IPS-18c (cell line): ENCODE measurements at regions not wholly inside any gene's neighbourhood (a gene's known extent, or its start where the extent isn't known, plus 50 kb on each side); places are given as distances from the start of the nearest gene placed in this dataset.
A peak's percentile ranks its signal among the peaks of the same experiment; 100 is the strongest.
"Not testable (repeated sequence)": the region's sequence is repeated elsewhere in the genome, so short reads cannot be mapped to it uniquely, and the experiment has no call there.

Experiments used
- H3K4me3 ChIP-seq: 2 replicates; pipeline ENCODE4 v1.7.0; 2013; ENCODE audit warnings: low read depth, mild to moderate bottlenecking, low read length, moderate library complexity; ENCODE audit not compliant: insufficient read depth
- H3K9me3 ChIP-seq: one replicate; pipeline ENCODE4 v1.6.1; 2013; ENCODE audit warnings: mild to moderate bottlenecking, low read length, moderate library complexity; ENCODE audit not compliant: control insufficient read depth, insufficient read depth

DNA sequence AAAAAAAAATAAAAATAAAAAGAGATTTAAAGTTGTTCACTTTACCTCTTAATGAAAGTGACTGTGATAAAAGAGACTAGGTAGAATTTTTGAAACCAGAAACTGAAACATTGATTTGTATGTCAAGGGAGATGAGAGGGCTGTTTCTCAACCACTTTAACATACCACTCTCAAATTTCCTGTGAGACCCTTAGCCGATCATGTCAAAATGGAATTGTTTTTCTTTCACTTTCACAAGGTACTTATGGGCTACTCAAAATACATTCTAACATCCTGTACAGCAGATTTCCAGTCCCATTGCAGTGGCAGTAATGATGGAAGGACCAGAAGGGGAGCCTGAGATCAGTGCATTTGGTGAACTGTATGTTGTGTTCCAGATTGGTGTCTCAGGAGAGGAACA, 261.2 kb downstream of the PPP1R3A start:
- peaks cover 2% of the 10 kb centered on the region for H3K9me3 ChIP-seq
- no peak overlapping the region for H3K4me3 ChIP-seq

DNA sequence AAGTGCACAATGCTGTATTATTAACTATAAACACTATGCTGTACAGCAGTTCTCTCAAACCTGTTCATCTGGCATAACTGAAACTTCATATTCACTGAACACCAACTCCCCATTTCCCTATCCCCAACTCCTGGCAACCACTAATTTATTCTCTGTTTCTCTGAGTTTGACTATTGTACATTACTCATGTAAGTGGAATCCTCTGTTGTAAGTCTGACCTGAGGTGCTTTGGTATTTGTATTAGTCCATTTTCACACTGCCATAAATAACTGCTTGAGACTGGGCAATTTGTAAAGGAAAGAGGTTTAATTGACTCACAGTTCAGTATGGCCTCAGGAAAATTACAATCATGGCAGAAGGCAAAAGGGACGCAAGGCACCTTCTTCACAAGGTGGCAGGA, 266.3 kb downstream of the PPP1R3A start:
- peaks cover 2% of the 10 kb centered on the region for H3K9me3 ChIP-seq

DNA sequence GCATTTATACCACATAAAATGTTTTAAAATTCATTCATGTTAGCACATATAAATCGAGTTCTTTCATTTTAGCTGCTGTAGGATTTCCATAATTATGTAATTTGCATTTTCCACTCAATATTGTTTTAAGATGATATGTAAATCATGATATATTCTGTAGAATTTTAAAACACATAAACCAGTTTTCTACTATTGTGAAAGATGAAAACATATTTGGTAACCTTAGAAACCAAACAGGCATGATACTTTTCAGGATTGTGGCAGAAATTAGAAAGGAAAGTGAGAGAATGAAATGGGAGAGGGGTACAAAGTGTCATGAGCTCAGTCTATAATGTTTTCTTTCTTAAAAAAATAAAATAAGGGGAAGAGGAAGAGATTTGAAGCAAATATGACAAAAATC, 269.3 kb downstream of the PPP1R3A start:
- Histone ChIP-seq H3K4me3 (no peak overlapping the region), H3K9me3 (peaks cover 2% of the 10 kb centered on the region)

More for the DNA sequence above, 266.3 kb downstream of the PPP1R3A start:
- no peak overlapping the region for H3K4me3 ChIP-seq

DNA sequence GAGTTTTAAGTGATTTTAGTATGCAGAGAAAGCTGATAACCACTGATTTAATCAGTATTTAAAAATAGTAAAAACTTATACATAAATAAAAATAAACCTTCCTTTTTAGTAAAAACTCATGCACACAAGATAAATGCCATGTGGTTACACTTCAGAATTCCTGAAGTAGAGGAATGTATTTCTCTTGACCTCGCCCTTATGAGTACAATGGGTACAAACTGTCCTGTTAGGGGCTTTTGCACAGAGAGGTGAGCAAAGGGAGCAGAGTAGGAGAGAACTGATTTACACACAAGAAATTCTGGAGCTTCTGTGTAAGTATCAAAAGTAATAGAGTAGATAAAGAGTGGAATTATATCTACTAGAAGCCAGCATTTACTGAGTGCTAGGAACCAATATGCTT, 279.6 kb downstream of the PPP1R3A start:
- no peak overlapping the region for H3K4me3 ChIP-seq
- no peaks in the 10 kb centered on the region for H3K9me3 ChIP-seq

DNA sequence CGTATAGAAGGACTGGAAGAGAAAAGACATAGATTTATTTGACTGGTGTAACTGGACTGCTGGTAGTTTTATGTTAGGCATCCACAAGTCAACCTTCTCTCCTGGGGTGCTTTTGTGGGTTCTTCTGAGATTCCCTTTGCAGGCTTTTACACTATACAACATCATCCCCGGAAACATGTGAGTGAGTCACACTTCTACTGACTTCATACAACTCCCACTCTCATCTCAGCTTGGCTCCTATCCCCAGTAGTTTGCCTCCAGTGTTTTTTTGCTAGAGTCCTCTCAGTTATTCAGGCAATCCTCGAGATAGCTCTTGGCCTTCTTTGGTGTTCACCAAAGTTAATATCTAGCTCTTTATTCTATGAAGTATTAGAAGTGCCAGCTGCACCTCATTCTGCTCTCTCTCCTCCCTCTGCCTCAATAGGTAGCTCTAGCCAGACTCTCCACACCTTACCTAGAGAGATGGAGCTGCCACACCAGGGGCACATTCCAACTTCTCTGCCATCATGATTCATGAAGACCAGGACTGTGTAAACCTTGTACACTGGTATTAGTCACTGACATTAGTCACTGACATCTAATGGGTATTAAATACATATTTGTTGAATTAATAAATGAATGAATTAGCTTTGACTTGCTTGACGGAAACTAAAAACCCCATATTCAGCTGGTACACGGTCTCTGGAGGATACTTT, 281.9 kb downstream of the PPP1R3A start:
- no peak overlapping the region for H3K4me3 ChIP-seq

DNA sequence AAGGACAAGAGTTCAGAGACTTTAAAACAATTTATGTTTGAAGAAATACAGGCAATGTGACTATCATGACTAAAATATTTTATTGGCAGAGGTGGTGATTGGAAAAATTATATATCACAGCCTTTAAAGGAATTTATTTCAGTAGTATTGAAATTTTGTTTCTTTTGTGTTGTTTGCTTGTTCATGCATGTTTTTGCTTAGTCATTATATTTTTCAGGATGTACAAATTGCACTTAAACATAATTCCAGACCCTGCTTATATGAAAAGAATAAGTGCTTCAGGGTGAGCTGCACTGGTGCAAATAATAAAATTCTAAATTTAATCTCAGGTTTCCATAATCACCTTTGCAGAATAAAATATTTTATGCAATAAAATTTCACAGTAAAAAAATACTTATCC, 283.3 kb downstream of the PPP1R3A start:
- Histone ChIP-seq H3K4me3 (no peak overlapping the region), H3K9me3 (no peaks in the 10 kb centered on the region)

More for the DNA sequence above, 281.9 kb downstream of the PPP1R3A start:
- H3K9me3 ChIP-seq = no peaks in the 10 kb centered on the region

DNA sequence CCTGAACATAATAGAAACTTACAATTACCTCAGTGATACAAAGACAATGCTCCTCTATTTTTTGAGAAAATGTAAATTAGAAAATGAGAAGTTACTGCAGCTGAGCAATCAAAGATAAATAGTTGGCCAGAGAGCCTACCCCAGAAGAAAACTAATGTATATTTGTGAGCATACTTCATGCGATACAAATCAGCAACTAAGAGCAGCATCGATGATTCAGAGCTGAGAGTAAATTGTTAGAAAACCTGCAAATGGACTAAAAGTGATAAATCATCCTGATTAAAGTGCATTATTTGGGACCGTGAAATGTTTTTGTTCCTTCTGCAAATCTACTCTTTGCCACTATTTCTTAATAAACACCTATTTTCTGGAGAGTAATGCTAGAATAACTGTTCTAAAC, 285.7 kb downstream of the PPP1R3A start:
- H3K9me3 ChIP-seq = no peaks in the 10 kb centered on the region
- H3K4me3 ChIP-seq = no peak overlapping the region

DNA sequence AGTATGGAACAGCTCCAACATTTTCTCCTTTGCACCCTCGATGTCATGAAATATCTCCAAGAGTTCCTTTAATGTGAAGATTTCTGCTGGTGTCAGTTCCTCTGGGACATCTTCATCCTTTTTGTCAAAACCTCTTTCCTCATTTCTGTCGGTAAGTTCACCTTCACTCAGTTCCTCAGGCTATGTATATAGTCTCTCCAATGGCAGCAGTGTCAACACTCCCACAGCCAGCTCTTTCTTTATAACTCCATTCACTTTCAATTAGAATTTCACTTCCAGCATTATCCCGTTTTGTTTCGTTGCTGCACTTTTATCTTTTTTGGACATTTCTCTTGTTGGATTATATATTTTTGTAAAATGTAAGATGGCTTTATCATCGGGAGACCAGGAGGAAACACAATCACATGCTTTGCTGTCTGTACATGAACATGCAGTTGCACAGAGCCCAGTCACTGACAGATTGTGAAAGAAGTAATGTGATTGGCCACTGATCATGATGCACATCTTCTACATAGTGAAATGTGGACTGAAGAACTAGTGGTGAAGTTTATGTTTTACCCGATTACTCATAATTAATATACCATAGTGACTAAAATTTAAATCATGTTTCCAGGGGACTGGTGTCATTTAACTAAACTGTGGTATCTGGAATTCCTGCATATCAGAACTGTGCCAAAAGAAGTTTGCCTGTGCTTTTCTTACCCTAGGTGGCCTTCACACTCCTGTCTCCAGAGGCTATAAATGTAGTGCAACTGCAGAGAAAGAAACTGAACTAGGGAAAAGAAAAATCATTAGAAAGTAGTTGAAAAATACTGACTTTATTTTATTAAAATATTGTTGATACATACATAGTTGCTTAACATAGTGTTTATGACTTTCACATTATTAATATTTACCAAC, 289.6 kb downstream of the PPP1R3A start:
- no peaks in the 10 kb centered on the region for H3K9me3 ChIP-seq
- no peak overlapping the region for H3K4me3 ChIP-seq

DNA sequence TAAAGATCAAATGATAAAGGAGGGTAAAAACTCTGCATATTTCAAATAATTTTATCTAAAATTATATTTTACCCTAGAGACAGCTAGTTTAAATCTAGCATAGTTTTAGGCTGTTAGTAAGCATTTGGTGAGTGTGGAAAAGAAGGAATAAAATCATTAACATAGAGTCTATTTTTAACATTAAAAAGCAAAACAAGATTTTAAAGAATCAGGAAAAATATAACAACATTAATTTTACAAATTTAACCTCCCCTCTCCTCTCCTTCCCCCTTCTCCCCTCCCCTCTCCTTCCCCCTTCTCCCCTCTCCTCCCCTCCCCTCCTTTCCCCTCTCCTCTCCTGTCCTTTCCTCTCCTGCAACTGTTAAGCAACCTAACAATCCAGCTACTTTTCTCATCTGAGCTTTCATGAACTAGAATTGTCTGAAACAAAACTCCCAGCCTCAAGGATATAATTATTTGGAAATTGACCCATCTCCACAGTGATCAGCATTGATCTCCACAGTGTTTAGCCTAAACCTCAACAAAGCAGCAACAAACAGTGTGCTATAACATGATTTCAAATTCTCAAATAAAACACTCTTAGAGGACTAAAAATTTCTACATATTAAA, 293.2 kb downstream of the PPP1R3A start:
- H3K4me3 ChIP-seq = no peak overlapping the region
- H3K9me3 ChIP-seq = peaks cover 5% of the 10 kb centered on the region

DNA sequence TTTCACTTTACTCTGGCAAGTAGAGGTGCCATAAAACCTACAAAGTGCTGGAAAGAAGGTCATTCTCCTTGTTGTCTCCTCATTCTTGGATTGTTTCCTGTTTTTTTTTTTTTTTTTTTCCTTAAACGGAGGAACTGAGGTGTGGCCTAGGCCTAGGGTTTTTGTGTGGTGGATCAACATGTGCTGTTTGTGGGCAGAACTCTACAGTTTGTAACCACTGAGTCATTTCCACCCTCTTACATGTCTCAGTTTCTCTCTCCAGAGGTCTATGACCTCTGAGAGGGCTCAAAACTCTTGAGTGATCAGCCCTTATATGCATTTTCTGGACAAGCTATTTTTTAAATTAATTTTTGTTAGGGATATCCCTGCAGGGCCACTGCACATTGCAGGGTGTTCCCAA, 296.0 kb downstream of the PPP1R3A start:
- Histone ChIP-seq H3K9me3 (peaks cover 8% of the 10 kb centered on the region), H3K4me3 (no peak overlapping the region)

DNA sequence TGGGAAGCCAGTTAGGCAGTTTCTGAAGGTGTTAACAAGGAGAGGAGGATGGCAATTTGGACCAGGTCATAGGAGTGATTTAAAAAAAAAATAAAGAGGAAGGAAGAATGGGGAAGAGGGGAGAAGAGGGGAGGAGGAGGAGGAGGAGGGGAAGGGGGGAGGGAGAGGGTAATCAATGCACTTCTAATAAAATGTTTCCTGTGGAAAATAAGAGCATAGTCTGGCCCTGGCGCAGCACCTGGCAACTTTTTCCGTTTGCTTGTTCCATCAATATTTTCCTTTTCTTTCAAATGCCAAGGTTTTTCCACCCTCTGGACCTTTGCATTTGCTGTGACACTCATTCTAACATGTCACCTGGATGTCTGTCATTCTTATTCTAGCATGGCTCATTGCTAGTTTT, 308.2 kb downstream of the PPP1R3A start:
- no peaks in the 10 kb centered on the region for H3K9me3 ChIP-seq

DNA sequence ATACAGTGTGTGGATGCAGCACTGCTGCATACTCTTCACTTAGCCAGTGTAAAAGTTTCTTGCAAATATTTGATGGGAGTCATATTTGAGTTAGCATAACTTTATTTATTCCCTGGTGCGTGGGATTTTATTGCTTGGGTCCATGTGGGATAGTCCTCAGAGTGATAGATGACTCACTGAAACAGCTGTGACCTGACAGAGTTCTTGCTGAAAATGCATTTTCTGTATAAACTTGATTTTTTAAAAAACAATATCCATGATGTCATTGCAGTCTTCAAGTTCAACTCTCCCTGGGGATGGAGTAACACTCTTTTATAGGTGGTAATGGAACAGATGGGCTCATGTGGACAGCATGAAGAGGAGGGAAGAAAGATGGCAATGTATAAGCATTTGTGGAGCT, 310.0 kb downstream of the PPP1R3A start:
- H3K4me3 ChIP-seq = no peak overlapping the region
- H3K9me3 ChIP-seq = no peaks in the 10 kb centered on the region

More for the DNA sequence above, 308.2 kb downstream of the PPP1R3A start:
- H3K4me3 ChIP-seq = no peak overlapping the region

DNA sequence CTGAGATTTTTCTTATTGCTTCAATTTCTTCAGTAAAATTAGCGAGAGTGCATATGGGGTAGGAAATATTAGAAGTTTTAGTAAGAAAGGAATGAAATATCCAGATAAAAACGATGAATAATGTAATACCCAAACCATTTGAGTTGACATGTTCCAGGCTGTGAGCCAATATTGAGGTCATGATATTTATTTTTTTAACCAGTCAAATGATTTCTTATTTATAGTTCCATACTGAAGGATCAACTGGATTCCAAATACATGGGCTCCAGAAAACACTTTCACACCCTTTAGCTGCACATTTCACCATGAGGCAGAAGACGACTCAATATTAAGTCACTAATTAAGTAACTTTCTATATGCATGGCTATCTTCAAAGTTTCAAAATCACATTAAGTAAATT, 312.5 kb downstream of the PPP1R3A start:
- no peak overlapping the region for H3K4me3 ChIP-seq
- no peaks in the 10 kb centered on the region for H3K9me3 ChIP-seq

DNA sequence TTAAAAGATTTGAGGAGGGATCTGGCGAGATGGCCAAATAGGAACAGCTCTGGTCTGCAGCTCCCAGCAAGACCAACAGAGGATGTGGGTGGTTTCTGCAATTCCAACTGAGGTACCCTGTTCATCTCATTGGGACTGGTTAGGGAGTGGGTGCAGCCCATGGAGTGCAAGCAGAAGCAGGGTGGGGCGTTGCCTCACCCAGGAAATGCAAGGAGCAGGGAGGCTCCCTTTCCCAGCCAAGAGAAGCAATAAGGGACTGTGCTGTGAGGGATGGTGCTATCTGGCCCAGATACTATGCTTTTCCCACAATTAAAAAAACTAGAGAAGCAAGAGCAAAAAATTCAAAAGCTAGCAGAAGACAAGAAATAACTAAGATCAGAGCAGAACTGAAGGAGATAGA, 318.4 kb downstream of the PPP1R3A start:
- H3K9me3 ChIP-seq = not testable (repeated sequence)

DNA sequence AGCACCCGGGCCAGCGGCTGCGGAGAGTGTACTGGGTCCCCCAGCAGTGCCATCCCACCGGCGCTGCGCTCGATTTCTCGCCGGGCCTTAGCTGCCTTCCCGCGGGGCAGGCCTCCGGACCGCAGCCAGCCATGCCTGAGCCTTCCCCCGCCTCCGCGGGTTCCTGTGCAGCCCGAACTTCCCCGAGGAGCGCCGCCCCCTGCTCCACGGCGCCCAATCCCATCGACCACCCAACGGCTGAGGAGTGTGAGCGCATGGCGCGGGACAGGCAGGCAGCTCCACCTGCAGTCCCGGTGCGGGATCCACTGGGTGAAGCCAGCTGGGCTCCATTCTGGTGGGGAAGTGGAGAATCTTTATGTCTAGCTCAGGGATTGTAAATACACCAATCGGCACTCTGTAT, 325.4 kb downstream of the PPP1R3A start:
- H3K9me3 ChIP-seq = not testable (repeated sequence)
- H3K4me3 ChIP-seq = peak overlapping the region; percentile 43; the same call in 1 of the 2 replicates

More for the DNA sequence above, 318.4 kb downstream of the PPP1R3A start:
- not testable (repeated sequence) for H3K4me3 ChIP-seq

DNA sequence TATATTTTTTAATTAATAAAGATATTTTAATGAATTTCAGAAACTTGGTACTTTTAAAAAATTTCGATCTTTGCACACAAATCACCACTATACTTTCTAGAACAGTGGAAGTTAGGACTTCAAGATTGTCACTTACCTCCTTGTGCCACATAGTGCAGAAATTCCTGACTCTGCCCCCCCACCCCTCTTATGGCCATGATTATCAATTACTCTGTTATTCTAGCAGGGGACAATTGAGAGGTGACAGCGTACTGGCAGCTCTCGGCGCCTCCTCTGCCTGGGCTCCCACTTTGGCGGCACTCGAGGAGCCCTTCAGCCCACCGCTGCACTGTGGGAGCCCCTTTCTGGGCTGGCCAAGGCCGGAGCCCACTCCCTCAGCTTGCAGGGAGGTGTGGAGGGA, 325.9 kb downstream of the PPP1R3A start:
- H3K9me3 ChIP-seq = not testable (repeated sequence)
- H3K4me3 ChIP-seq = peak overlapping the region; percentile 43; the same call in 1 of the 2 replicates

DNA sequence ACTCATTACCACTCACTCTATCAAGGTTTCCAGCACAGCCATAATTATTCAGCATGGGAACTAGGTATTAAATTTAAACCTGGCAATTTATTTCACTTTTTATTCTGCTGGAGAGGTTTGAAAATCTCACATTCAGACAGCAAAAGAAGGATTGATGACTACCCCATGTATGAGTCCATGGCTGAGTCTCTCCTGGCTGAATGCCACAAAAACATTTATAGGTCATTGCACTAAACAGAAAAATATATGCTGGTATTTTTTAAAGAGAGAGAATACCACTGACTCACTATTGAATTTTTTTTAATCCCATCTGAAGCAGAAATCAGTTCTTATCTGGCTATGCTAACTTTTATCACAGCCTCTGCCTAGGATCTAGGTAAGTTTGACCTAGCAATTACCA, 336.3 kb downstream of the PPP1R3A start:
- Histone ChIP-seq H3K9me3 (no peaks in the 10 kb centered on the region), H3K4me3 (no peak overlapping the region)

DNA sequence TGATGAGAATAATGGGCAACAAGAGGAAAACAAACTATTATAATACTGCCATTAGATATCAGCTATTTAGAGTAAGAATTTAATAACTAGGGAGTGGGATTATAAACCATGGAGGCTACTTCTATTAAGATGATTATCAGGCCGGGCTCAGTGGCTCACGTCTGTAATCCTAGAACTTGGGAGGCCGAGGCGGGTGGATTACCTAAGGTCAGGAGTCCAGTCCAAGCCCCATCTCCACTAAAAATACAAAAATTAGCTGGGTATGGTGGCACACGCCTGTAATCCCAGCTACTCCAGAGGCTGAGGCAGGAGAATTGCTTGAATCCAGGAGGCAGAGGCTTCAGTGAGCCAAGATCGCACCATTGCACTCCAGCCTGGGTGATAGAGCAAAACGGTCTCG, 355.6 kb downstream of the PPP1R3A start:
- not testable (repeated sequence) for H3K9me3 ChIP-seq, H3K4me3 ChIP-seq
